Smooth muscle cell (in vitro differentiated cells): ENCODE measurements at regions not wholly inside any gene's neighbourhood (a gene's known extent, or its start where the extent isn't known, plus 50 kb on each side); places are given as distances from the start of the nearest gene placed in this dataset.

Source experiments
- DNase-seq: peaks from one replicate; lab custom pipeline; 2025; ENCODE audit not compliant: unreplicated experiment; lab: John Stamatoyannopoulos, UW
- H2AFZ ChIP-seq: fragments of 200-600 bp; sonication (generic); 2 replicates; pipeline ENCODE4 v1.6.0; 2016; ENCODE audit warnings: antibody characterized with exemption, low read depth, mild to moderate bottlenecking
- H3F3A ChIP-seq: fragments of 200-600 bp; sonication (generic); 2 replicates; pipeline ENCODE4 v1.6.0; 2017; ENCODE audit warnings: antibody characterized with exemption, low read depth
- H3K27ac ChIP-seq: fragments of 200-600 bp; sonication (generic); 2 replicates; pipeline ENCODE4 v1.5.1; 2016; ENCODE audit warnings: low read depth, mild to moderate bottlenecking
- H3K27me3 ChIP-seq: fragments of 200-600 bp; sonication (generic); 2 replicates; pipeline ENCODE4 v1.6.1; 2016; ENCODE audit warnings: low read depth, mild to moderate bottlenecking
- H3K36me3 ChIP-seq: fragments of 200-600 bp; sonication (generic); 2 replicates; pipeline ENCODE4 v1.5.1; 2016; ENCODE audit warnings: low read depth
- H3K4me1 ChIP-seq: fragments of 200-600 bp; sonication (generic); 2 replicates; pipeline ENCODE4 v1.5.1; 2016; ENCODE audit warnings: low read depth
- H3K4me2 ChIP-seq: fragments of 200-600 bp; sonication (generic); 2 replicates; pipeline ENCODE4 v1.6.0; 2016; ENCODE audit warnings: mild to moderate bottlenecking
- H3K4me3 ChIP-seq: fragments of 200-600 bp; sonication (generic); 2 replicates; pipeline ENCODE4 v1.5.1; 2016; ENCODE audit warnings: mild to moderate bottlenecking
- H3K79me2 ChIP-seq: fragments of 200-600 bp; sonication (generic); 2 replicates; pipeline ENCODE4 v1.6.0; 2016; ENCODE audit warnings: low read depth, mild to moderate bottlenecking
- H3K9ac ChIP-seq: fragments of 200-600 bp; sonication (generic); 2 replicates; pipeline ENCODE4 v1.6.0; 2016; ENCODE audit warnings: low read depth
- H3K9me3 ChIP-seq: fragments of 200-600 bp; sonication (generic); replicated peaks from 2 replicates; pipeline ENCODE4 v1.5.1; 2016; ENCODE audit warnings: low read depth
- H4K20me1 ChIP-seq: fragments of 200-600 bp; sonication (generic); 2 replicates; pipeline ENCODE4 v1.6.0; 2016; ENCODE audit warnings: low read depth
- WGBS: methylation state at CpG from one replicate; pipeline ENCODE4 v1.1.7; 2016; ENCODE audit warnings: low lambda C conversion rate; 5-methylcytosine and 5-hydroxymethylcytosine counted together
- TF ChIP-seq, protein P1 (sequence below): fragments of 200-600 bp; sonication (generic); IDR thresholded peaks from 2 replicates; pipeline ENCODE4 v1.5.1; 2017; ENCODE audit warnings: borderline replicate concordance, mild to moderate bottlenecking, antibody characterized with exemption; ENCODE audit not compliant: insufficient read depth, poor library complexity, severe bottlenecking

DNA sequence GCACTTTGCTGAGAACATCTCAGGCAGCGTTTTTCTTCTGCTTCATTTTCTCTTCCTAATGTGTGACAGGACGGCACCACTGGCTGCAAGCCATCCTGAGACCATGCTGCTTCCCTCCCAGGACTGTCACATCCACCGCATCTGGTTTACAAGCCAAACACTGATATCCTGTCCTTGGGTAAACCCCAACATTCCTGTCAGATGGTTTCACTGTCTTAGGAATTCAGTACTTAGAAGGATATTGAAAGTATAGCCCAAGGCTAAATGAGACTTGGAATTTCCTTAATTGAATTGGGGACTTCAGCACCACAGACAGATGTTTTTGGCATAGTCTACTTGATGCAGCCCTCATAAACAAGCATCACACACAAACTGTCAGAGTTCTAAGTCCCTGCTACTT is 74.2 kb upstream of the PLXNA4 start:
- Histone ChIP-seq H3K27ac (no peak overlapping the region), H3K4me2 (peak overlapping the region; percentile 48), H3K36me3 (no peaks in the 10 kb centered on the region), H3F3A (no peaks in the 10 kb centered on the region), H3K4me1 (no peaks in the 10 kb centered on the region), H3K27me3 (no peaks in the 10 kb centered on the region), H4K20me1 (no peaks in the 10 kb centered on the region), H3K79me2 (no peaks in the 10 kb centered on the region), H2AFZ (no peak overlapping the region), H3K4me3 (no peak overlapping the region), H3K9me3 (no peaks in the 10 kb centered on the region), H3K9ac (no peak overlapping the region)
- no peak for DNase-seq
- TF ChIP-seq, protein P1, sequence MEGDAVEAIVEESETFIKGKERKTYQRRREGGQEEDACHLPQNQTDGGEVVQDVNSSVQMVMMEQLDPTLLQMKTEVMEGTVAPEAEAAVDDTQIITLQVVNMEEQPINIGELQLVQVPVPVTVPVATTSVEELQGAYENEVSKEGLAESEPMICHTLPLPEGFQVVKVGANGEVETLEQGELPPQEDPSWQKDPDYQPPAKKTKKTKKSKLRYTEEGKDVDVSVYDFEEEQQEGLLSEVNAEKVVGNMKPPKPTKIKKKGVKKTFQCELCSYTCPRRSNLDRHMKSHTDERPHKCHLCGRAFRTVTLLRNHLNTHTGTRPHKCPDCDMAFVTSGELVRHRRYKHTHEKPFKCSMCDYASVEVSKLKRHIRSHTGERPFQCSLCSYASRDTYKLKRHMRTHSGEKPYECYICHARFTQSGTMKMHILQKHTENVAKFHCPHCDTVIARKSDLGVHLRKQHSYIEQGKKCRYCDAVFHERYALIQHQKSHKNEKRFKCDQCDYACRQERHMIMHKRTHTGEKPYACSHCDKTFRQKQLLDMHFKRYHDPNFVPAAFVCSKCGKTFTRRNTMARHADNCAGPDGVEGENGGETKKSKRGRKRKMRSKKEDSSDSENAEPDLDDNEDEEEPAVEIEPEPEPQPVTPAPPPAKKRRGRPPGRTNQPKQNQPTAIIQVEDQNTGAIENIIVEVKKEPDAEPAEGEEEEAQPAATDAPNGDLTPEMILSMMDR: no peak
- 5% methylated on average over 3 of the region's 3 CpGs for WGBS

DNA sequence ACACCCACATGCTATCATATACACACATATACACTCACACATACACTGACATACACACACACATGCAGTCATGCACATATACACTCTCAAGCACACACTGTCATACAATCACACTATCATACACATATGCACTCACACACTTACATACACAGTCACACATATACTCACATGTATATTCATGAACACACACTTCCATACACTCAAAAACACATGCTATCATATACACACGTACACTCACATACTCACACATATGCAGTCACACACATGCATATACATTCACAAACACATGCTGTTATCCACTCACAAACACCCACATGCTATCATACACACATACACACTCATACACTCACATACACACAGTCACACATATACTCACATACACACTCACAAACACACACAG is 71.0 kb upstream of the PLXNA4 start:
- no peak for DNase-seq
- H3K79me2 ChIP-seq: no peaks in the 10 kb centered on the region
- H3K4me2 ChIP-seq: no peak overlapping the region
- no peak overlapping the region for H3K27ac ChIP-seq
- no peak overlapping the region for H2AFZ ChIP-seq
- WGBS: 93% methylated on average over 1 of the region's 1 CpG
- H3K4me3 ChIP-seq: no peak overlapping the region
- H4K20me1 ChIP-seq: no peaks in the 10 kb centered on the region
- no peaks in the 10 kb centered on the region for H3K27me3 ChIP-seq
- no peaks in the 10 kb centered on the region for H3F3A ChIP-seq
- H3K9ac ChIP-seq: no peak overlapping the region
- TF ChIP-seq, protein P1: no peak
- H3K4me1 ChIP-seq: no peaks in the 10 kb centered on the region
- no peaks in the 10 kb centered on the region for H3K36me3 ChIP-seq
- H3K9me3 ChIP-seq: no peaks in the 10 kb centered on the region

DNA sequence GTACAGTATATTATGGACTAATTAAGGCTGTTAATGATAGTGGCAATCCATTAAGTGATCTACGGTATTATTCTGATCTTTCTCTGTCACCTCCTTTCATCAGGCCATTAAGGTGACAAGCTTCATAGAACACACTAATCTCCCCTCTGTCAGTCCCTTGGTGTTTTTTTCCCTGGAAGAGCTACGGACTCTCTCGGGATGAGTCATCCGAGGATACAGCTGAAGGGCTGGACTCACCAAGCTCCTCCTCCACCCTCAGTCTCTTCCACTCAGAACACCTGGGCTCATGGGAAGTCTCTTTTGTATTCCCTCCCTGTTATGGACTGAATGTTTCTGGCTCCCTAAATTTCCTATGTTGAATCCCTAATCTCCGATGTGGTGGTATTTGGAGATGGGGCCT is 69.8 kb upstream of the PLXNA4 start:
- no peaks in the 10 kb centered on the region for H3K4me1 ChIP-seq
- no peaks in the 10 kb centered on the region for H3K27me3 ChIP-seq
- no peaks in the 10 kb centered on the region for H4K20me1 ChIP-seq
- no peaks in the 10 kb centered on the region for H3F3A ChIP-seq
- WGBS: 62% methylated on average over 5 of the region's 5 CpGs
- no peaks in the 10 kb centered on the region for H3K9me3 ChIP-seq
- H3K27ac ChIP-seq: no peak overlapping the region
- no peak for DNase-seq
- H2AFZ ChIP-seq: no peak overlapping the region
- no peak overlapping the region for H3K9ac ChIP-seq
- H3K79me2 ChIP-seq: no peaks in the 10 kb centered on the region
- H3K4me2 ChIP-seq: no peak overlapping the region
- no peak overlapping the region for H3K4me3 ChIP-seq
- no peaks in the 10 kb centered on the region for H3K36me3 ChIP-seq
- TF ChIP-seq, protein P1: no peak

DNA sequence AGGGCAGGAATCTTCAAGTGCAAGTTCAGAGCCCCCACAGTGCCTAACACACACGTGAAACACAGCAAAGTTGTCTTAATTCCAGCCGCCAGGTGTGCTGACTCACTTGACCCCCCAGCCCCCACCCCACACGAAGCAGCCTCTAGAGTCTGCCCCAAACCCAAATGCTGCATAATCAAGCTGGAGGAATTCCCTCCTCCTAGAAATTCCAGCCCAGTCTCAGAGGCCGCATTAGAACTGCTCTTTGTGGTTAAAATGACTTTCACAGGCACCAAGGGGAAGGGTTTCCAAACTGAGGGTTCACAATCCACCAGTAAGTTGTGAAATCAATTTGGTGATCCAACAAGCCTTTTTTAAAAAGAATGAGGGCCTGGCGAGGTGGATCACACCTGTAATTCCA is 67.0 kb upstream of the PLXNA4 start:
- DNase-seq: no peak
- Histone ChIP-seq H3K4me2 (no peak overlapping the region), H3K36me3 (no peaks in the 10 kb centered on the region), H3K27me3 (no peaks in the 10 kb centered on the region), H3K4me3 (no peak overlapping the region), H4K20me1 (no peaks in the 10 kb centered on the region), H3K9me3 (no peaks in the 10 kb centered on the region), H3F3A (no peaks in the 10 kb centered on the region), H3K27ac (no peak overlapping the region), H3K4me1 (no peaks in the 10 kb centered on the region), H2AFZ (no peak overlapping the region), H3K79me2 (no peaks in the 10 kb centered on the region), H3K9ac (no peak overlapping the region)
- 37% methylated on average over 5 of the region's 5 CpGs for WGBS
- TF ChIP-seq, protein P1: no peak
